Ishikawa (cell line): ENCODE measurements at regions not wholly inside any gene's neighbourhood (a gene's known extent, or its start where the extent isn't known, plus 50 kb on each side); places are given as distances from the start of the nearest gene placed in this dataset.

ENCODE experiments used
- CEBPB ChIP-seq: IDR thresholded peaks from 2 replicates; pipeline ENCODE4 v1.6.1; 2012
- CREB1 ChIP-seq: IDR thresholded peaks from 2 replicates; pipeline ENCODE4 v1.6.1; 2012; ENCODE audit warnings: low read depth
- EGR1 ChIP-seq: IDR thresholded peaks from 2 replicates; pipeline ENCODE4 v1.6.1; 2012
- EP300 ChIP-seq: IDR thresholded peaks from 2 replicates; pipeline ENCODE4 v1.6.1; 2012; ENCODE audit warnings: borderline replicate concordance
- FOXM1 ChIP-seq: IDR thresholded peaks from 2 replicates; pipeline ENCODE4 v1.6.1; 2012; ENCODE audit warnings: low read depth, borderline replicate concordance
- NFIC ChIP-seq: IDR thresholded peaks from 2 replicates; pipeline ENCODE4 v1.6.1; 2012
- RAD21 ChIP-seq: IDR thresholded peaks from 2 replicates; pipeline ENCODE4 v1.6.1; 2012; ENCODE audit warnings: low read depth
- TAF1 ChIP-seq: IDR thresholded peaks from 2 replicates; pipeline ENCODE4 v1.6.1; 2012; ENCODE audit warnings: low read depth, mild to moderate bottlenecking
- TCF12 ChIP-seq: IDR thresholded peaks from 2 replicates; pipeline ENCODE4 v1.6.1; 2012; ENCODE audit warnings: low read depth
- TEAD4 ChIP-seq: IDR thresholded peaks from 2 replicates; pipeline ENCODE4 v1.6.1; 2012
- YY1 ChIP-seq: IDR thresholded peaks from 2 replicates; pipeline ENCODE4 v1.6.1; 2012; ENCODE audit warnings: low read depth
- ZBTB7A ChIP-seq: IDR thresholded peaks from 2 replicates; pipeline ENCODE4 v1.6.1; 2012; ENCODE audit warnings: low read depth
- TF ChIP-seq, protein P1 (sequence below): IDR thresholded peaks from 2 replicates; pipeline ENCODE4 v1.6.1; 2012
- TF ChIP-seq, protein P2 (sequence below): IDR thresholded peaks from 2 replicates; pipeline ENCODE4 v1.6.1; 2012; ENCODE audit warnings: low read depth, mild to moderate bottlenecking
- TF ChIP-seq, protein P3 (sequence below): IDR thresholded peaks from 2 replicates; pipeline ENCODE4 v1.6.1; 2012

DNA sequence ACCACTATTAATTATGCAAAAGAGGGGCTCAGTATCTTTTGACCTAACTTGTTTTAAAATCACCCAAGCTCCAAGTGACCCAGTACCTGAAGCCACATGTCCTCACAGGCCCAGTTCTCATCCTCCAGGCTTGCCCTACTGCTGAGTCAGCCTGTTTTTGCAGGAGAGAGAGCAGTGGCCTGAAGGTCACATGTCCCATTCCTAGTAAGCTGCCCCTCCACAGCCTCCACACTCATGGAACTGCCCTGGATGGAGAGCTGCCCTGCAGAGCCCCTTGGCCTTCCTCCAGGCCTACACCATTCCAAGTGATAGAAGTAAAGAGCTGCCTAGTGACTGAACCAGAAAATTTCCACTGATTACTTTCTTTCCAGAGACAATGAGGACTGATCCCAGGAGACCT, 139.8 kb upstream of the ST6GALNAC5 start:
- TF ChIP-seq ZBTB7A (no peak), EGR1 (no peak), FOXM1 (no peak), RAD21 (no peak), YY1 (no peak), NFIC (no peak), CEBPB (no peak), TCF12 (no peak), EP300 (no peak)
- TF ChIP-seq, protein P1, sequence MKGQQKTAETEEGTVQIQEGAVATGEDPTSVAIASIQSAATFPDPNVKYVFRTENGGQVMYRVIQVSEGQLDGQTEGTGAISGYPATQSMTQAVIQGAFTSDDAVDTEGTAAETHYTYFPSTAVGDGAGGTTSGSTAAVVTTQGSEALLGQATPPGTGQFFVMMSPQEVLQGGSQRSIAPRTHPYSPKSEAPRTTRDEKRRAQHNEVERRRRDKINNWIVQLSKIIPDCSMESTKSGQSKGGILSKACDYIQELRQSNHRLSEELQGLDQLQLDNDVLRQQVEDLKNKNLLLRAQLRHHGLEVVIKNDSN: no peak
- TF ChIP-seq, protein P2, sequence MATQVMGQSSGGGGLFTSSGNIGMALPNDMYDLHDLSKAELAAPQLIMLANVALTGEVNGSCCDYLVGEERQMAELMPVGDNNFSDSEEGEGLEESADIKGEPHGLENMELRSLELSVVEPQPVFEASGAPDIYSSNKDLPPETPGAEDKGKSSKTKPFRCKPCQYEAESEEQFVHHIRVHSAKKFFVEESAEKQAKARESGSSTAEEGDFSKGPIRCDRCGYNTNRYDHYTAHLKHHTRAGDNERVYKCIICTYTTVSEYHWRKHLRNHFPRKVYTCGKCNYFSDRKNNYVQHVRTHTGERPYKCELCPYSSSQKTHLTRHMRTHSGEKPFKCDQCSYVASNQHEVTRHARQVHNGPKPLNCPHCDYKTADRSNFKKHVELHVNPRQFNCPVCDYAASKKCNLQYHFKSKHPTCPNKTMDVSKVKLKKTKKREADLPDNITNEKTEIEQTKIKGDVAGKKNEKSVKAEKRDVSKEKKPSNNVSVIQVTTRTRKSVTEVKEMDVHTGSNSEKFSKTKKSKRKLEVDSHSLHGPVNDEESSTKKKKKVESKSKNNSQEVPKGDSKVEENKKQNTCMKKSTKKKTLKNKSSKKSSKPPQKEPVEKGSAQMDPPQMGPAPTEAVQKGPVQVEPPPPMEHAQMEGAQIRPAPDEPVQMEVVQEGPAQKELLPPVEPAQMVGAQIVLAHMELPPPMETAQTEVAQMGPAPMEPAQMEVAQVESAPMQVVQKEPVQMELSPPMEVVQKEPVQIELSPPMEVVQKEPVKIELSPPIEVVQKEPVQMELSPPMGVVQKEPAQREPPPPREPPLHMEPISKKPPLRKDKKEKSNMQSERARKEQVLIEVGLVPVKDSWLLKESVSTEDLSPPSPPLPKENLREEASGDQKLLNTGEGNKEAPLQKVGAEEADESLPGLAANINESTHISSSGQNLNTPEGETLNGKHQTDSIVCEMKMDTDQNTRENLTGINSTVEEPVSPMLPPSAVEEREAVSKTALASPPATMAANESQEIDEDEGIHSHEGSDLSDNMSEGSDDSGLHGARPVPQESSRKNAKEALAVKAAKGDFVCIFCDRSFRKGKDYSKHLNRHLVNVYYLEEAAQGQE: no peak

DNA sequence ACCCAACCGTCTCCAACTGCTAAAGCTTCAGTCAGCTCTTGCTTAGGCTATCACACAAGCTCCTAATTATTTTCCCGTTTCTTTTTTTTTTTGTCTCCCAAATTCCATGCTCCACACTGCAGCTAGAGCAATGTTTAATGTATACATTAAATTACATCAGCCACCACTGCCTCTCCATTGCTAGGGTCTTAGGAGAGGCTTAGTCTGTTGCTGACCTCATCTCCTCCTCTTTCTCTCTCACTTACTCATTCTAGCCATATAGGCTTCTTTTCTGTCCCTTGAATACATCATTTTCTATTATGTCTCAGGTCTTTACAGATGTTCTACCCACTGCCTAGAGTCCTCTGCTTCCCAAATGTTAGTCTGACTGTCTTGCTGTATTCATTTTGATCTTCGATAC, 138.1 kb upstream of the ST6GALNAC5 start:
- TF ChIP-seq CEBPB: no peak
- no peak for TF ChIP-seq EGR1
- no peak for TF ChIP-seq RAD21
- no peak for TF ChIP-seq EP300
- TF ChIP-seq FOXM1: no peak
- no peak for TF ChIP-seq ZBTB7A
- no peak for TF ChIP-seq YY1
- TF ChIP-seq, protein P3, sequence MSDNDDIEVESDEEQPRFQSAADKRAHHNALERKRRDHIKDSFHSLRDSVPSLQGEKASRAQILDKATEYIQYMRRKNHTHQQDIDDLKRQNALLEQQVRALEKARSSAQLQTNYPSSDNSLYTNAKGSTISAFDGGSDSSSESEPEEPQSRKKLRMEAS: no peak
- no peak for TF ChIP-seq TEAD4
- TF ChIP-seq TAF1: no peak
- TF ChIP-seq CREB1: no peak
- TF ChIP-seq NFIC: no peak
- TF ChIP-seq TCF12: no peak
- TF ChIP-seq, protein P2: no peak
- TF ChIP-seq, protein P1: no peak

DNA sequence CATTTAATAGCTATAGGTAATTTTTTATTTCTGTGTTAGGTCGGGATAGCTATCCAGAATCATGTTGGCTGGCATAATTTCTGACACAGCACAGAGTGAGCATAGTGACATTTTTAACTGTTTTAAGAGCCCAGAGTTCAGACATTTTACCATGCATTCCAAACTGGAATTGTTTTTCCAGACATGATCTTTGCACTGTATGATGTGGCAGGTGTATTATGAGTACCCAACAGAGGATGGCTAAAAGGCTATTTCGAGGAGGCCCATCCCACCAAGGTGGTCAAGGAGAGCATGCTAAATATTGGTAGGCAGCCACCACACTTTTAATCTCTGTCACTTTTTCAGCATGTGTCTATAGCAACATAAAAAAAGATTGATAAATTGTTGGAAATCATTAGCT, 137.3 kb upstream of the ST6GALNAC5 start:
- TF ChIP-seq YY1 (no peak), EGR1 (no peak)
- TF ChIP-seq, protein P2: no peak

DNA sequence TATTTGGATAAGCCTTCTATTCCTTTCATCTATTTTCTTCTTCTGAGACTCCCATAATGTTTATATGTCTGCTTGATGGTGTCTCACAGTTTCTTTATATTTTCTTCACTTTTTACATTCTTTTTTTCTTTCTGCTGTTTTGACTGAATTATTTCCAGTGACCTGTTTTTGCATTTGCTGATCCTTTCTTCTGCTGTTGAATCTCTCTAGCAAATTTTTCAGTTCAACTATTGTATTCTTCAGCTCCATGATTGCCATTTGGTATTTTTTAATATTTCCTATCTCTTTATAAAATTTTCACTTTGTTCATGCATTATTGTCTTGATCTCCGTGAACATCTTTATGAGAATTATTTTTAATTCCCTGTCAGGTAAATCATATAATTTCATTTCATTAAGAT, 122.3 kb upstream of the ST6GALNAC5 start:
- no peak for TF ChIP-seq FOXM1
- no peak for TF ChIP-seq EGR1
- TF ChIP-seq TCF12: no peak
- no peak for TF ChIP-seq TAF1
- TF ChIP-seq TEAD4: no peak
- TF ChIP-seq, protein P2: no peak
- TF ChIP-seq YY1: no peak
